HG03097 (cell line): ENCODE measurements at regions not wholly inside any gene's neighbourhood (a gene's known extent, or its start where the extent isn't known, plus 50 kb on each side); places are given as distances from the start of the nearest gene placed in this dataset.

Experiments used
- ATAC-seq: cut with Tn5 transposase; IDR thresholded peaks from one replicate; pipeline ENCODE4 v1.9.1; 2021; ENCODE audit not compliant: unreplicated experiment, low FRiP score

DNA sequence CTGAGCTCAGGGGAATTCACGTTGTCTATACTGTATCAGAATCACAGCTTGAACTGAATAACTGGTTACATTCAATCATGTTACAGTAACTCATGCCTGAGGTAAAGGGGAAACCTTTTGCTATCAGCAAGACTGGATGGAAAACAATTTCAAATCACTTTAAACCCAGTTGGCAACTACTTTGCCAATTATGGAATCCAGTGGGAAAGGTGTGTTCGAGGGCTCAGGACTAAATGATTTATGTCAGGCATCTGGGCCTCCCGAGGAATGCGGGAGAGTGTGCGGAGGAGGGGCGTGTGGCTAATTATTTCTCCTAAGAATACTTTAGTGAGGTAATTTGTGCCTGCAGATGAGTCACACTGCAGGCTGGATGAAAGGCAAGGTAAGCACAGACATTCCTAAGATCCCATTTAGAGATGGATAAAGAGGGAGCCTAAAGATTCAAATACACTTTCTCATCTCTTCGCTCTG is 100.1 kb downstream of the HRH4 start:
- ATAC-seq: no peak

GRCh38 chr18:24561369-24561965 is 101.0 kb downstream of the HRH4 start:
- no peak for ATAC-seq

- no peak for ATAC-seq
Observed at GRCh38 chr18:24567199-24567598, 106.8 kb downstream of the HRH4 start.

- no peak for ATAC-seq
Observed at GRCh38 chr18:24570716-24571115, 110.3 kb downstream of the HRH4 start.

DNA sequence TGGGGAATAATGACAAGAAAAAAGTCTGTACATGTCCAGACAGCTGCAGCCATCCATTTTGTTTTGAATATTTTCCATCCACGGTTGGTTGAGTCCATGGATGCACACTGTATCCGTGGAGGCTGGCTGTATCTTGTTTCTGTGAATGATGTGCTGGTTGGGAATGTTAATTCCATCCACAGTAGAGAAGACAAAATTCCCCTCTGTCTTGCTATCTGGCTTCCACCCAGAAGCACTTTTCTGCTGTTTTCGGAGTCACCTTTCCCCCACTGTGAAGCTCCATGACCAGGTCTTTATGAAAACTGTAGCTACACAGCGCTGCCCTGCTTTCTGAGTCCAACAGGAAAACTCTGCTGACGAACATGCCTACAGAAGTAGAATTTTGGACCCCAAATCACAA is 122.3 kb downstream of the HRH4 start:
- no peak for ATAC-seq

DNA sequence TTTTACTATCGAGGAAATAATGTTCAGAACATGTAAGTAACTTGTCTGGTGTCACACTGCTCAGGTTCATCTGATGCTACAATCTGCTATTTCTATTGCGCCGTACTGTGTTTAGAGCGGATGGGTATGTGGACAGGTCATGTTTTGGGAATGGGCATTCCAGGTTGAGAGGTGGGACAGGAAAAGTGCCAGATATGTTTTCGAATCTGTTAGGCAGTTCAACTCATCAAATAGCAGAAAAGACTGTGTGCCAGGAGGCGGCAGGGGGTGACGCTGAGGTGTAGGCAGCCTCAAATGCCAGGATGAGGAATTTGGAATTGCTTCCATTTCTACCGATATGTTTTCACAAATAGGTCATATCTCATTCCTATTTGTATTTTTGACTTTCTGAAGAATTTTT is 123.8 kb downstream of the HRH4 start:
- no peak for ATAC-seq

DNA sequence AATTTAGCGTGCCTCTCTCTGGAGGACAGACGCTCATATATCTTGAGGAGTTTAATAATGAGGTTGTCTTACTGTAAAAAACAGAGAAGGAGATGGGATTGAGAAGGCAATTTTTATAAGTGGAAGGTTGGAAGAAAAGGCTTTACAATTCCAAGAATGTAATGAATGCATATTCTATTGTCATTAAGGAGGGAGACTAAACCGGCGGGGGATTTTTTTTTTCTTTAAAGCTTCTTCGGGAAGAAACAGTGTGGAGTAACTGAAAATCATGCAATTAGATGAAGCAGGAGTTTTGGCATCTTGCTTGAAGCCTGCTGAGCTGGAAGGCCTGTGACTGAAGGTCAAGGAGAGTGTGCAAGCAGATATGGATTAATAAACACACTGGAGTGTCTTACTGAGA is 124.4 kb downstream of the HRH4 start:
- ATAC-seq: no peak

DNA sequence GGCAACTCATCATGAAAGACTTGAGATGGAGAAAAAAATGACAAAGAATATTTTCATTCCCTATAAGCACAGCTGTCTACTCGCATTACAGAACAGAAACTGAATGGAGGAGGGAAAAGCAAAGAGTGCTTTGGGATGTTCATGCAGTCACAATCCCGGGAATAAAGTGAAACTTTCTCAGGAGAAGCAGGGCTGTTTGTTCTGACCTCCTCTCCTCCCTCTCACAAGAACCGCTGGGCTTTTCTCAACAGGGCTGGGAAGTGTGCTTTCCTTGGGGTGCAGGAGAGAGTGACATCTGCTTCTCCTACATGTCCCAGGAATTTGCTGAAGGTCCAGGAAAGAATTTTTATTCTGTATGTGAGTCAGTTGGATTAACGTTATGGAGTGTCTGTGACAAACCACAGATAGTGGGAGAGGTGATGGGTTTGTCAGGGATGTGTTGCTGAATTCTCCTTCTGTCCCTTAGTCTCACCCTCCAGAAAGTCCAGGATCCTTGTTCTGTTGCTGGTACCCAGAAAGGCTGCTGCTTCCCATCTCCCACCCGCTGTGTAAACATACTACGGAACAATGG is 125.6 kb downstream of the HRH4 start:
- ATAC-seq: no peak

GRCh38 chr18:24586662-24587360 is 126.4 kb downstream of the HRH4 start:
- ATAC-seq: no peak

- no peak for ATAC-seq
Observed at GRCh38 chr18:24588440-24588839, 128.0 kb downstream of the HRH4 start.

DNA sequence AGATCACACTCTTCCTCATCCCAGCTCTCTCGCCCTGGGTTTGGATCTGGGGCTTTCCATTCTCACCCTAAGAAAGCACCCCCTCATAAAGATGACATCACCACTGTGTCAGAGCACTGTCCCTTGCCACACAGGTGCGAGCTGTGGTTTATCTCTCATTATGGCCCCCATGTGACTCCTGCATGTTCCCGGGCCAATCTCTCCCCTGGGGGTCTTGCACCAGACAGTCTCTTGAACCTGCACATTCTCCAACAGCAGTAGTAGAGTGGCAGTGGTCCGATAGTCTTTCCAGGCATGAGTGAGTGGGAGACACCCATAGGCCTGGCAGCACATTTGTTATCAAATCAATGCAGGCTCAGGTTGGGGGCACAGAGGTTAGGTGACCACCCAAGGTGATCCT is 130.5 kb downstream of the HRH4 start:
- no peak for ATAC-seq

DNA sequence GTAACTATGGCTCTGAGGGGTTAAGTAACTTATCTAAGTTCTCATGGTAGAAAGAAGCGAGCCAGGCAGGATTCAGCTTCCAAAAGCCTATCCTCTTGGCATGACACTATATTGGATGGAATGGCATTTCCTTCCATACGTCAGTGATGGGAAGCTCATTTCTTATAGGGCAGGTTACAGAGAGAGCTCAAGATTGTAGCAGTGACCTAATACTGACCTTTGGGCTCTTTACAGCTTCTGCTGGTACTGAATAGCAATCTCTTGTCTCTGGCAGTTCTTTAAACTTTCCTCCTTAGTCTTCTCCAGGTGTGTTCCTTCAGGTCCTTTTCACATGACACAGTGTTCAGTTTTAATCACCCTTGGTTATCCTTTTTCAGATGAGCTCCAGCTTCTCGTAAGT is 133.0 kb downstream of the HRH4 start:
- no peak for ATAC-seq

DNA sequence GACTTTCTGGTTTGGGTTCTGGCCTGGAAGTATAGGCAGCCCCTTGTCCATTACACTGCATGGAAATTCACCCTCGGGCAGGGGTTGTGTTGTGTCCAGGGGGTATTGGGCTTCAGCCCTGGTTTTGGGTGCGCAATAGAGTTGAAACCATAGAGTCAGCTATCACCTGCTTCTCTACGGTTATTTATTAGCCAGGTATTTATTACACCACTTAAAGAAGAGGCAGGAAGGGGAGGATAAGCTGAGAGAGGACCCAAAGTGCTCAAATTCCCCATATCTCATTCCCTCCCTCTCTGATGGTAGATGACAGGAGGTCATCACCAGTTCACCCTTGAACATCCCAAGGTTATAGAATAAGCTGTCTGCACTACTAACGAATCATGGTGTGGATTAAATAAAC is 133.4 kb downstream of the HRH4 start:
- no peak for ATAC-seq

GRCh38 chr18:24595561-24596031 is 135.2 kb downstream of the HRH4 start:
- ATAC-seq: no peak

DNA sequence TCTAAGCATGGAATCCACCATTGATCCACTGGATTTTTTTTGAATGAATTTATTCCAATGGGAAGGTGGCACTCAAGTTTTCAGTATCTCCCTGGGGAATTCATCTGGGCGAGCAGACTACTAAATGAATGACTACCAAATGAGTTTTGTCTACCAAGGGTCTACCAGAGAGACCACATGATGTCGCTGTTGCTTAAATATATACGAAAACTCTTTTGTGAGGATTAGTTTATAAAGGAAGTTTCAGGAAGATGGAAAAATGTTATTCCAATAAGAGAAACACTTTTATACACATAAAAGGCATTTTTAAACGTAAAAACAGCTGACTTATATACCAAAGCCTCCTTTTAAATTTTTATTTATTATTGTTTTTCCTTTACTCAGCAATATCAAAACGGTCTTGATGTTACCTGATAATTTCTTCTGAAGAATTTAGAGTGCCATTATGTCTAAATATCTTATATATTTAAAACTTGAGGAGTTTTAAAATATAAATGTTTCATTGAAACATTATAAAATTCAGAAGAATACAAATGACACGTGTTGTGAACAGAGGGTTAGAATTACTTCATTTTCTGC is 139.7 kb downstream of the HRH4 start:
- ATAC-seq: no peak

GRCh38 chr18:24601585-24601984 is 141.1 kb downstream of the HRH4 start:
- ATAC-seq: no peak

- no peak for ATAC-seq
Observed at GRCh38 chr18:24602201-24602600, 141.8 kb downstream of the HRH4 start.

DNA sequence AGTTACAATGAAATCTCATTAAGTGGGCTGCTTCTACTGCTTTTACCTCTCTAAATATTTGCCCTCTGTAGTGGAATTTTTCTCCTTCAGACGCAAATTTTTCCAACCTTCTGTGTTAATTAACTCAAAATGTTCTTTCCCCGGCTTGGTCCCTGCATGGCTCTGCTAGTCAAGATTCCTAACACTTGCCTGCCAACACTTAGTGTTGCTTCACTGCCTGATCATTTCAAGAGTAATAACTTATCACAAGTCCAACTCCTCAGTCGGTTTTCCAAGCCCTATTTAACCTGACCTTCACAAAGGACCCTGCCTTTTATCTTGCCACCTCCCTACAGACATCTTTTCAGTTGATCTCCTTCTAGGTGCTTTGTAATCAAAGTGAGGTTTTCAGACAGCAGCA is 142.7 kb downstream of the HRH4 start:
- no peak for ATAC-seq

GRCh38 chr18:24605444-24605843 is 145.0 kb downstream of the HRH4 start:
- ATAC-seq: no peak

DNA sequence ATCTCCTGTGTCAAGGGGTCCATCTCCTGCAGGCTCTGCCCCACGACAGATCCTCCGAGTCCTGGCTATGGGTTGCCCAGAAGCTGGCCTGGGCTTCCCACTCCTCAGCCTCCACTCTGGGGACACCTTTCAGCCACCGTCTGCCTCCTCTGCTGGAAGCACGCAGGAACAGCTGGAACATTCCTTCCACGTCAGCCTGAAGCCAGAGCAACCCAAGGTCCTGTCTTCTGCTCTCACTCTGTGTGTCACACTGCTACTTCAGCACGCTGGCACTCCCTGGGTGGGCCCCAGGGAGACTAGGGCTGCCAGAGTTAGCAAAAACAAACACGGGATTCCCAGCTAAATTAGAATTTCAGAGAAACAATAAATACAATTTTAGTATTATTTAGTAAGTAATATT is 148.8 kb downstream of the HRH4 start:
- ATAC-seq: no peak

DNA sequence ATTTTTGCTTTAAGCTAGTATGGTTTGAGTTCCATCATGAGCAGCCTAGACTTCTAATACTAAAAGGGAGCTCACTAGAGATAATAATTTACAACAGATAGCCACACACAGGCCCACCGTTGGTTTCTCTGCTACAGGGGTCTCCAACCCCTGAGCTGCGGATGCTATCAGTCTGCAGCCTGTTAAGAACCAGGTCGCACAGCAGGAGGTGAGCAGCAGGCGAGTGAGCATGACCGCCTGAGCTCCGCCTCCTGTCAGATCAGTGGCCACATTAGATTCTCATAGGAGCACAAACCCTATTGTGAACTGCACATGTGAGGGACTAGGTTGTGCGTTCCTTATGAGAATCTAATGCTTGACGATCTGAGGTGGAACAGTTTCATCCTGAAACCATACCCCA is 150.6 kb downstream of the HRH4 start:
- ATAC-seq: no peak
